Upper lobe of left lung (tissue), 4 donors: ENCODE measurements at regions not wholly inside any gene's neighbourhood (a gene's known extent, or its start where the extent isn't known, plus 50 kb on each side); places are given as distances from the start of the nearest gene placed in this dataset.

ENCODE experiments used
- CTCF ChIP-seq, 6 experiments: fragments of 450-650 bp in 4 of 6; fragments of 200-600 bp in 2 of 6; sonication (generic) in 2 of 6; IDR thresholded peaks; one replicate each; pipeline ENCODE4 v1.5.1; 2016 to 2019; ENCODE audit warnings: antibody characterized with exemption in 6 of 6
- EP300 ChIP-seq, 4 donors: sonication (generic); formaldehyde crosslinking; IDR thresholded peaks; one replicate each; pipeline ENCODE4 v1.5.1; 2017; ENCODE audit warnings: antibody characterized with exemption in 4 of 4, control low read depth in 2 of 4
- POLR2A ChIP-seq, 4 donors: fragments of 450-650 bp; IDR thresholded peaks; one replicate each; pipeline ENCODE4 v1.5.1; 2016 to 2017; ENCODE audit warnings: antibody characterized with exemption in 4 of 4, mild to moderate bottlenecking in 2 of 4
- POLR2AphosphoS5 ChIP-seq, 2 donors: sonication (generic); formaldehyde crosslinking; IDR thresholded peaks; one replicate each; pipeline ENCODE4 v1.5.1; 2017; ENCODE audit warnings: antibody characterized with exemption in 2 of 2

- TF ChIP-seq CTCF (IDR thresholded peaks at IDR 0.05) (no peak), POLR2AphosphoS5 (IDR thresholded peaks at IDR 0.05) (no peak), POLR2A (IDR thresholded peaks at IDR 0.05) (no peak), EP300 (IDR thresholded peaks at IDR 0.05) (no peak)
These were observed 194.8 kb upstream of the FAT1 start for GRCh38 chr4:186918466-186918865.
